Natural killer cell treated with Interleukin-12 subunit alpha and Interleukin-12 subunit beta and Interleukin-15 and Interleukin-18, amount 100 ng/mL, for 72 hours (primary cell): ENCODE measurements at regions not wholly inside any gene's neighbourhood (a gene's known extent, or its start where the extent isn't known, plus 50 kb on each side); places are given as distances from the start of the nearest gene placed in this dataset.

Experiments used
- ATAC-seq, 2 donors: fragments of 150-1000 bp; cut with Tn5 transposase in 1 of 2; sonication (Bioruptor Pico), chemical (Tn5 transposase) in 1 of 2; 2 replicates each; pipeline ENCODE4 v1.10.0; 2021
- DNase-seq: peaks from one replicate; pipeline ENCODE4 v3.0.0; 2022; ENCODE audit warnings: low spot score
- H3K27ac Mint-ChIP-seq, 2 donors: 1 replicate in 1 of 2; 2 replicates in 1 of 2; pipeline ENCODE4 v1.8.0; 2022; ENCODE audit warnings: mixed read lengths in 2 of 2, mild to moderate bottlenecking in 1 of 2, moderate library complexity in 1 of 2
- H3K27me3 Mint-ChIP-seq, 2 donors: 1 replicate in 1 of 2; 2 replicates in 1 of 2; pipeline ENCODE4 v1.8.0; 2022; ENCODE audit warnings: mixed read lengths in 2 of 2
- H3K36me3 Mint-ChIP-seq: one replicate; pipeline ENCODE4 v1.8.0; 2022; ENCODE audit warnings: mixed read lengths
- H3K4me1 Mint-ChIP-seq, 2 donors: 1 replicate in 1 of 2; 2 replicates in 1 of 2; pipeline ENCODE4 v1.8.0; 2022; ENCODE audit warnings: low read depth in 2 of 2, mixed read lengths in 2 of 2, mild to moderate bottlenecking in 1 of 2
- H3K4me3 Mint-ChIP-seq: one replicate; pipeline ENCODE4 v1.8.0; 2022; ENCODE audit warnings: mixed read lengths
- H3K9me3 Mint-ChIP-seq: 2 replicates; pipeline ENCODE4 v1.8.0; 2022; ENCODE audit warnings: mixed read lengths

DNA sequence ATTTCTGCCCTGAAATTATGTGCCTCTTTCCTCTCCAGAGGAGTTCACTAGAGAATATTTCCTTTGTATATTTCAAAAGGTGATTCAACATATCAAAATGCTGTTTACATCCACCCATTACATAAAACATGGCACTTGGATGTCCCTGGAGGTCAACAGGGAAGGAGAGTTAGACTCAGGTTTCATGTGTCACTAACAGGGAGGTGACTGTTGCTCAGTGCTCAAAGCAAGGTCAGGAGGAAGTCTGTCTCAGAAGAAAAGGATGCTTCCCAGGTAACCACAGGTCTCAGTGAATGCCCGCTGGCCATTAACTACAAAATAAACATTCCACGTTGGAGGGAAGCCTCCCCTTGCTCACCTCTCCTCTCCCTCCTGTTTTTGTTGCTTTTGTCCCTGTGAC is 198.6 kb downstream of the AXIN2 start:
- Mint-ChIP-seq H3K4me1 (peaks cover 0 to 3% of the 10 kb centered on the region in 2 donors), H3K4me3 (no peak overlapping the region), H3K36me3 (no peaks in the 10 kb centered on the region), H3K9me3 (no peaks in the 10 kb centered on the region), H3K27me3 (peaks cover 18 to 38% of the 10 kb centered on the region in 2 donors), H3K27ac (no peak overlapping the region)
- ATAC-seq (no peak), DNase-seq (no peak)

DNA sequence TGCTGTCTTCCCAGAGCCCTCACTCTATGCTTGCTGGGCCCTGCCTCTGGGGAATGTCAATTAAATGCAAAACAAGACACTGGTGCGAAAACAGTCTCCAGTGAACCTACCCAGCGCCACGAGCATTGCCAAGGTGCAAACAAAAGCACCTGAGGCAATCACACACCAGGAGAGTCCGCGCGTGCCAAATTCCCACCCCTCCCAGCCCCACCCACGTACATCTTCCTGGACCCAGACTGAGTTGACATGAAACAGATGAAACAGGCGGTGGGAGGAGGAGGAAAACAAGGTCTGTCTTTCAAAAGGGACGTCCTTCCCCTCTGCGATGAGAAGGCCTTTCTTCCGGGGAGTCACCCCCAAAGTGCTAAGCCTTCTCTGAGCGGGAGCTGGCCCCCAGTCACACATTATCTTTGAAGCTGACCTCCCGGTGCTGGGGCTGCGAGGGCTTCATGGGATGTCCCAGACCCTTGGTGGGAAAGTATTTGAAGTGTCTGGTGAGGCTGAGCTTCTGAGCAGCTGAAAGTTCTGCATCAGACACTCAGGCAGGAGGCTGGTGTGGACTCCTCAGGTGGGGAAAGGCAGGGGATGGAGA is 200.4 kb downstream of the AXIN2 start:
- Mint-ChIP-seq H3K27ac (no peak overlapping the region), H3K27me3 (peaks cover 23 to 39% of the 10 kb centered on the region in 2 donors), H3K36me3 (no peaks in the 10 kb centered on the region), H3K4me3 (no peak overlapping the region), H3K9me3 (no peaks in the 10 kb centered on the region), H3K4me1 (peaks cover 0 to 3% of the 10 kb centered on the region in 2 donors)
- DNase-seq (no peak), ATAC-seq (no peak)

DNA sequence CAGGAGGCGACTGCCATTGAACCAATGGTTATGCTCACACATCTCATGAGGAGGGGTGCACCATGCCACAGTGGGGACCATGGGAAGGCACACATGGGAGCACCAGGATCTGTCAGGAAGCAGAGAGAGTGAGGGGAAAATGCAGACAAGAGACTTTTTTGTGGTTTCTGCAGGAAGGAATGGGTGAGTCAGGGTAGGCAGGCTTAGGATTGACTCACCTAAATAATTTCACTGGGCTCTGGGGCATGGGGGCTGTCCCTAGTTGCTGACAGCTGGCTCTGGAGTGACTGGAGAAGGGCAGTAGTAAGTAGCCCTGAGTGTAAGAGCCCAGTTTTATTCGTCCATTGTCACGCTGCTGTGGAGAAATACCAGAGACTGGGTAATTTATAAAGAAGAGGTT is 202.4 kb downstream of the AXIN2 start:
- Mint-ChIP-seq H3K36me3 (no peaks in the 10 kb centered on the region), H3K4me3 (no peak overlapping the region), H3K9me3 (no peaks in the 10 kb centered on the region), H3K27me3 (peaks cover 34 to 46% of the 10 kb centered on the region in 2 donors), H3K4me1 (peaks cover 0 to 3% of the 10 kb centered on the region in 2 donors), H3K27ac (no peak overlapping the region)
- ATAC-seq (peak in 1 of 2 donors; percentile 64), DNase-seq (no peak)

DNA sequence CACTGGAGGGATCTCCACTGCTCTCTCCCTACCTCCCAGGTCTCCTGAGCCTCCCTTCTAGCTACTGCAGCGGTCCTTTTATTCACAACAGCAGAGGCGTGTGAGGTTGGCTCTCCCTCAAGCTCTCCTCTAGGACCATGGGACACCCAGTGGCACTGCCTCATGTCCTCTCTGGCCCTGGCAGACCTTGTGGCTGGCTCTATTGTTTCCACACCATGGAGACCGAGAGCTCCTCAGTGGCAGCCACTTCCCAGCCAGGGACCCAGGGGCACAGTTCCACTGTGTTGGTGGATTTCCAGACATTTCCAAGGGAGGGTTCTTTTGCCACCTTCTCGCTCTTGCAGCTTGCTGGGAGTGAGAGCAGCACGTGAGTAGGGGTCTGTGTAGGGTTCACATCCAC is 204.9 kb downstream of the AXIN2 start:
- Mint-ChIP-seq H3K4me3 (no peak overlapping the region), H3K4me1 (peaks cover 0 to 3% of the 10 kb centered on the region in 2 donors), H3K9me3 (no peaks in the 10 kb centered on the region), H3K27me3 (peaks cover 35 to 44% of the 10 kb centered on the region in 2 donors), H3K36me3 (no peaks in the 10 kb centered on the region), H3K27ac (no peak overlapping the region)
- ATAC-seq = peak; percentile 12 to 32
- DNase-seq = no peak

DNA sequence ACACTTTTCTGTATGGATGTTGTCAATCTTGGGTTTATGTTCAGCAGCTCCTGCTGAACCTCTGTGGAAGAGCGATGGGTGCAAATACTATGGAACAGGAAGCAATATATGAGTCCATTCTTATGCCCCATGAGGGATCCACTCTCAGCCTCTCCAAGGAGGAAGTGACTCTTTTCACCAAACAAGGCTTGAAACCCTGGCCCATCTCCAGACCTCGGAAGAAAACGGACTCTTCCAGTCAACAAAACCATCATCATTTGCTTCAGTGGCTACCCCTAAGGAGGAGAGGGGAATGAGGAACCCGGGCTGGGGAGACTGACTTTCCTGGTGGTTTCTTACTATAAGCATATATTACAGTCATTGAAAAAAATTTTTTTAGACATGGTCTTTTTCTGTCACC is 206.2 kb downstream of the AXIN2 start:
- peaks cover 36 to 47% of the 10 kb centered on the region in 2 donors for H3K27me3 Mint-ChIP-seq
- no peaks in the 10 kb centered on the region for H3K36me3 Mint-ChIP-seq
- ATAC-seq (no peak), DNase-seq (no peak)
- H3K27ac Mint-ChIP-seq = no peak overlapping the region
- H3K9me3 Mint-ChIP-seq = no peaks in the 10 kb centered on the region
- peaks cover 0 to 3% of the 10 kb centered on the region in 2 donors for H3K4me1 Mint-ChIP-seq
- H3K4me3 Mint-ChIP-seq = no peak overlapping the region

DNA sequence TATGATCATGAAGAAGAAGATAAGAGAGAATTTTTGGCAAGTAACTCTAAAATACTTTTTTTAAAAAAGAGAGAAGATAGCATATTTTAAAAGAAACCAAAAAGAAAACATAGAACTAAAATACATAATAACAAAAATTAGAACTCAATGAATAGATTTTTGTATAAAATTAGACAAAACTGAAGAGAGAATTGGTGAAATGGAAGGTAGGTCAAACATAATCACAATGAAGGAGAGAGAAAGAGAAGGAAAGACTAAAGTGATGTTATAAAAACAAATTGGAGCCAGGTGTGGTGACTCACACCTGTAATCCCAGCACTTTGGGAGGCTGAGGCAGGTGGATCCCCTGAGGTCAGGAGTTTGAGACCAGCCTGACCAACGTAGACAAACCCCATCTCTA is 211.5 kb downstream of the AXIN2 start:
- no peak overlapping the region for H3K4me3 Mint-ChIP-seq
- no peaks in the 10 kb centered on the region for H3K4me1 Mint-ChIP-seq
- no peak for ATAC-seq
- peaks cover 6% of the 10 kb centered on the region for H3K36me3 Mint-ChIP-seq
- H3K27me3 Mint-ChIP-seq = peaks cover 33 to 57% of the 10 kb centered on the region in 2 donors
- no peaks in the 10 kb centered on the region for H3K9me3 Mint-ChIP-seq
- no peak for DNase-seq
- no peak overlapping the region for H3K27ac Mint-ChIP-seq

DNA sequence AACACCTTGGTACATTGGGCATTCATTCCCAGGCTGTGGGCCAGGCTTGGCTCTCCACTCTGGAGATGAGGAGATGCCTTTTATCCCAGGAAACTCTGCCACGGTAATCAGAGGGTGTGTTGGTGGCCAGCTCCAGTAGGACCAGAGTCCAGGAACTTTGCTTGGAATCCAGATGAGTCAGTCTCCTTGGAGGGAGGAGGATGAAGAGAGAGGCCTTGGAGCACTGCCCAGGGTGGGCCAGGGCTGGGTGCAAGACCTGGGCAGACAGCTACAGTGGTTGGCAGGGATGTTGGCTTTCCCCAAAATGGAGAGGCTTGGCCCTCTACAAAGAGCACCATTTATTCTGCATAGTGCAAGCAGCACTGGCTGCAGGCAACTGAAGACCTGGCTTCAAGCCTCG is 209.0 kb downstream of the RGS9 start:
- Mint-ChIP-seq H3K36me3 (peaks cover 6% of the 10 kb centered on the region), H3K4me3 (no peak overlapping the region)

DNA sequence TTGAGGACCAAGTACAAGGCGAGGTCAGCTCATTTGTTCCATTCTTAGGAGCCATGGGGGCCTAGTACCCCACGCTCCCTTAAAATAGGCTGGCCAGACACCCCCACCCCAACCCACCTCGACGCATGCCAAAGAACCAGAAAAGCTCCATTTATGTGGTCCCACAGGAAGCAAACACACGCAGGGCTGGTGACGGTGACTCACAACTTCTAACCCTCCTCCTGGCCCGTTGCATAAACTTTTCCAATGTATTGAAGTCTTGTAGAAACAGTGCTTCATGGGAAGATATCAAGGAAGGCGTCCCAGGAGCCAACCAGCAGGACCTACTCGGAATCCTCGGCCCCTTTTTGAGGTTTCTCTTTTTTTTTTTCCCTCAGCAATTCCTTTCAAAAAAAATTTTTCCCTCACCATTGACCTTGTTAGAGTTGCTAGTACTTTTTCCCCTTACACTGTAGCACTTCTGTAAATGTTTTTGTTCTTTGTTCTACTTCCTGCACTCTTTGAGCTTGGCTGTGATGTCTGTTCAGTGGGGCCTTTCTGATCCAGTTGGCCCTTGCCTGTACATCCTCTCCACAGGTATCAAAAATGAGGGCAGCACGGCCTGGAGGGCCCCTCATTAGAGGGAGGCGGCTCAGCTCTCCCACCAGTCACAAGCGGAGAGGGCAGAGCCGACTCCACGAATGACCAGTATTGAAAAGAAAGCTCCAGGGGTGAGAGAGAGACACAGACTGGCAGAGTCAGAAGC is 208.3 kb downstream of the RGS9 start:
- Mint-ChIP-seq H3K9me3 (no peaks in the 10 kb centered on the region), H3K4me3 (no peak overlapping the region), H3K27ac (no peak overlapping the region), H3K27me3 (peaks cover 30 to 55% of the 10 kb centered on the region in 2 donors), H3K36me3 (peaks cover 6% of the 10 kb centered on the region), H3K4me1 (no peaks in the 10 kb centered on the region)
- no peak for ATAC-seq
- no peak for DNase-seq

More for the DNA sequence above, 209.0 kb downstream of the RGS9 start:
- Mint-ChIP-seq H3K9me3 (no peaks in the 10 kb centered on the region), H3K27ac (no peak overlapping the region), H3K27me3 (peaks cover 27 to 52% of the 10 kb centered on the region in 2 donors), H3K4me1 (no peaks in the 10 kb centered on the region)
- ATAC-seq (no peak), DNase-seq (no peak)

DNA sequence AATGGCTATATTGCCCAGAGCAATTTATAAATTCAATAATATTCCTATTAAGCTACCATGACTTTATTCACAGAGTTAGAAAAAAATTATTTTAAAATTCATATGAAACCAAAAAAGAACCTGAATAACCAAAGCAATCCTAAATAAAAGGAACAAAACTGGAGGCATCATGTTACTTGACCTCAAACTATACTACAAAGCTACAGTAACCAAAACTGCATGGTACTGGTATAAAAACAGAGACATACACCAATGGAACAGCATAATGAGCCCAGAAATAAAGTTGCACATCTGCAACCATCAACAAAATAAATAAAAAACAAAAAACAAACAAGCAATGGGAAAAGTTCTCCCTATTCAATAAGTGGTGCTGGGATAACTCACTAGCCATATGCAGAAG is 203.2 kb downstream of the RGS9 start:
- peaks cover 4% of the 10 kb centered on the region for H3K9me3 Mint-ChIP-seq
- ATAC-seq = no peak

DNA sequence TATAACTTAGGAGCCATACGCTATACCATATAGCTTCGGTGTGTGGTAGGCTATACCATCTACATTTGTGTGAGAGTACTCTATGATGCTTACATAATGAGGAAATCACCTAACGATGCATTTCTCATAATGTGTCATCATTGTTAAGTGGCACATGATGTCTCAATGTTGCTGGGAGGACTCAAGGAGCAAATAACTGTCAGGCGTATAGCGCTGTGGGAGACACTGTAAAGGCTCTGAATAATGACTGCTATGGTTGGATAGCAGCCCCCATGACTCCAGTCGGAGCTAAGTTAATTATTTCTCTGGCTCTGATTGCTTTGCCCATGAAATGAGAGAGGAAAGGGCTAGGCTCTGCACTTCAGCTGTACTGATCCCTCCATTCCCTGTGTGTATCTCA is 197.2 kb downstream of the RGS9 start:
- no peak for ATAC-seq
- no peak for DNase-seq
- H3K9me3 Mint-ChIP-seq = peaks cover 4% of the 10 kb centered on the region
- H3K4me3 Mint-ChIP-seq = no peak overlapping the region
- no peaks in the 10 kb centered on the region for H3K36me3 Mint-ChIP-seq
- H3K4me1 Mint-ChIP-seq = no peaks in the 10 kb centered on the region
- no peak overlapping the region for H3K27ac Mint-ChIP-seq
- H3K27me3 Mint-ChIP-seq = peaks cover 36 to 64% of the 10 kb centered on the region in 2 donors

More for the DNA sequence above, 203.2 kb downstream of the RGS9 start:
- Mint-ChIP-seq H3K4me3 (no peak overlapping the region), H3K27me3 (peaks cover 26 to 56% of the 10 kb centered on the region in 2 donors), H3K36me3 (no peaks in the 10 kb centered on the region), H3K27ac (no peak overlapping the region), H3K4me1 (no peaks in the 10 kb centered on the region)
- DNase-seq = no peak

DNA sequence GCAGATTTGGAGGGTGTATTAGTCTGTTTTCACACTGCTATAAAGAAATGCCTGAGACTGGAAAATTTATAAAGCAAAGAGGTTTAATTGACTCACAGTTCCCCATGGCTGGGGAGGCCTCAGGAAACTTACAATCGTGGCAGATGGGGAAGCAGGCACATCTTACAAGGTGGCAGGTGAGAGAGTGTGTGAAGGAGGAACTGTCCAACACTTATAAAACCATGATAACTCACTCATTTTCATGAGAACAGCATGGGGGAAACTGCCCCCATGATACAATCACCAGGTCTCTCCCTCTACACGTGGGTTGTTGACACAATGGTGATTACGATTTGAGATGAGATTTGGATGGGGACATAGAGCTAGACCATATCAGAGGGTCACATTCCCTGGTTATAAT is 195.6 kb downstream of the RGS9 start:
- Mint-ChIP-seq H3K4me1 (no peaks in the 10 kb centered on the region), H3K36me3 (no peaks in the 10 kb centered on the region), H3K27me3 (peaks cover 31 to 51% of the 10 kb centered on the region in 2 donors), H3K9me3 (peaks cover 4% of the 10 kb centered on the region), H3K27ac (no peak overlapping the region), H3K4me3 (no peak overlapping the region)
- ATAC-seq (no peak), DNase-seq (no peak)

DNA sequence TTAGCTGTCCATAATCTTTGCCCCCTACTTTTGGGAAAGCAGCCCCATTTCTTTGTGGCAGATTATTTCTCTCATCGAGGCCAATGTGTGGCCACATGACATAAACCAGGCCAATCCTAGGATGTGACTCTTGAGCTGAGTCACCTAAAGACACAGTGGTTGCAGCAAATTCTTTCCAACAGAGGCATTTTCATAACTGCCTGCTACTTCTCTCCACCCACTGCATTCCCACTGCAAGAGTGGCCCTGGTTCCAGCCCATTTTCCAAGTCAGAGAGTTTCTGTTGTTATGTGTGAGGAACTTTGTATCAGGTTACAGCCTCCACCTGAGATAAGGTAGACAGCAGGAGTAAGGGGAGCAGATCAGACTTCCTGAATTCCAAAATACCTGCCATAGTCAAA is 195.2 kb downstream of the RGS9 start:
- Mint-ChIP-seq H3K27me3 (peaks cover 31 to 48% of the 10 kb centered on the region in 2 donors), H3K4me3 (no peak overlapping the region), H3K36me3 (no peaks in the 10 kb centered on the region), H3K27ac (no peak overlapping the region), H3K9me3 (peaks cover under 1% of the 10 kb centered on the region), H3K4me1 (no peaks in the 10 kb centered on the region)
- no peak for DNase-seq
- ATAC-seq = no peak

DNA sequence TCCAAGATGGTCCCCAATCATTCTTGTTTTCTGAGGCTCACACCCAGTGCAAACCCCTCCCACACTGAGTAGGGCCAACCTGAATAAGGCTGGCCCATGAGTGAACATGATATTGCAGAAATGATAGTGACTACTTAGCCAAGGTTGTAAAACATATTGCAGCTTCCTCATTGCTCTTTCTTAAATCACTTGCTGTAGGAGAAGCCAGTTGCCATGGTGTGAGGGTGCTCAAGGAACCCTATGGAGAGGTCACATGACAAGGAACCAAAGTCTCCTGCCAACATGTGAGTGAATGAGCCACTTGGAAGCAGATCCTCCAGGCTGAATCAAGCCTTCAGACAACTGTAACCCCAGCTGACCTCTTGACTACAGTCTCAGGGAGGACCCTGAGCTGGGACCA is 191.4 kb downstream of the RGS9 start:
- ATAC-seq (peak in 1 of 2 donors; percentile 31), DNase-seq (no peak)
- no peaks in the 10 kb centered on the region for H3K9me3 Mint-ChIP-seq
- peaks cover 27 to 37% of the 10 kb centered on the region in 2 donors for H3K27me3 Mint-ChIP-seq
- H3K4me3 Mint-ChIP-seq = no peak overlapping the region
- no peaks in the 10 kb centered on the region for H3K36me3 Mint-ChIP-seq
- no peak overlapping the region for H3K27ac Mint-ChIP-seq
- H3K4me1 Mint-ChIP-seq = no peaks in the 10 kb centered on the region

DNA sequence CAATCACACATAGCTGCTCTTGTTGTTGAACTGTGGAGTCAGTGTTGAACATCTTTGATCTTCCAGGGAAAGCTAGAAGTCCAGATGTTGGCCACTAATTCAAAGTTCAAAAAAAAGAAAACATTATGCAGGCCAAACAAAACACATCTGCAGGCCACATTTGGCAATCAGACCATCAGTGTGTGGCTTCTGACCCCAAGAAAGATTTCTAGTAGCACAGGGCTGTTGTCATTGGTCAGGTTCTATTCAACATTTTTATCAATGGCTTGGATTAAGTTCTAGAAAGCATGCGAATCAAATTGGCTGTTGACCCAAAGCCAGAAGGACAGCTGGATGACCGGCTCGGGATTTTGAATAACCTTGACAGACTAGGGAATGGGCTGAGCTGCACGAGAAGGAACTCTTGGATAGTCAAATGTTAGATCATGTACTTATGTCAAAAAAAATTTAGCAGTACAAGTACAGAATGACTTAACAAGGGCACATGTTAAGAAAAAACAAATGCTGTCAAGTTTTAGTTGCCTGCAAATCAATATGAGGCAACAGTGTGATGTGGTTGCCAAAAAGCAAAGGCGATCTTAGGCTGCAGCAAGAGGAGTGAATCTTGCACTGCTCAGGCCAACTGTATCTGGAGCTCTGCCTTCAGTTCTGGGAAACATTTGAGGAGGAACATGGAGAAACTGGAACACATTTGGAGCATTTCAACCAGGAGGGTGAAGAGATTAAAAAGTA is 187.6 kb downstream of the RGS9 start:
- ATAC-seq (no peak), DNase-seq (no peak)
- H3K4me3 Mint-ChIP-seq = no peak overlapping the region
- H3K4me1 Mint-ChIP-seq = no peaks in the 10 kb centered on the region
- H3K27me3 Mint-ChIP-seq = peaks cover 17 to 21% of the 10 kb centered on the region in 2 donors
- no peak overlapping the region for H3K27ac Mint-ChIP-seq
- H3K36me3 Mint-ChIP-seq = no peaks in the 10 kb centered on the region
- no peaks in the 10 kb centered on the region for H3K9me3 Mint-ChIP-seq
